CD4-positive, alpha-beta memory T cell (primary cell): ENCODE measurements at regions not wholly inside any gene's neighbourhood (a gene's known extent, or its start where the extent isn't known, plus 50 kb on each side); places are given as distances from the start of the nearest gene placed in this dataset.

Experiments used
- CTCF ChIA-PET: fragments of 350-600 bp; sonication (Branson Sonifier 250); formaldehyde crosslinking; loops from one replicate; lab custom pipeline; 2021; ENCODE audit warnings: inconsistent platforms; ENCODE audit not compliant: partially characterized antibody; lab: Charles Lee
- POLR2A ChIA-PET: fragments of 350-600 bp; sonication (Branson Sonifier 250); formaldehyde crosslinking; loops from one replicate; lab custom pipeline; 2021; ENCODE audit not compliant: partially characterized antibody; lab: Charles Lee
- DNase-seq, 5 donors: peaks; one replicate each; pipeline versions ENCODE4 v3.0.0 to v3.0.0-alpha.2; 2020 to 2022; ENCODE audit warnings: mixed read lengths in 1 of 5
- H3K27ac ChIP-seq: one replicate; pipeline ENCODE4 v1.7.0; 2013; ENCODE audit warnings: low read depth, low read length
- H3K27me3 ChIP-seq: 2 replicates; pipeline ENCODE4 v1.7.0; 2013; ENCODE audit warnings: mild to moderate bottlenecking, low read length, moderate library complexity; ENCODE audit not compliant: insufficient read depth
- H3K36me3 ChIP-seq: 2 replicates; pipeline ENCODE4 v1.7.0; 2013; ENCODE audit warnings: mild to moderate bottlenecking, low read length, moderate library complexity; ENCODE audit not compliant: insufficient read depth
- H3K4me1 ChIP-seq: 2 replicates; pipeline ENCODE4 v1.7.0; 2013; ENCODE audit warnings: mild to moderate bottlenecking, low read length, moderate library complexity; ENCODE audit not compliant: insufficient read depth
- H3K4me3 ChIP-seq, 2 donors: one replicate each; pipeline ENCODE4 v1.7.0; 2013; ENCODE audit warnings: low read length in 2 of 2, mild to moderate bottlenecking in 1 of 2
- H3K9me3 ChIP-seq, 2 donors: one replicate each; pipeline ENCODE4 v1.7.0; 2013; ENCODE audit warnings: low read length in 2 of 2, control low read depth in 1 of 2; ENCODE audit not compliant: control insufficient read depth in 1 of 2
- H3K27ac Mint-ChIP-seq, 7 donors: one replicate each; pipeline ENCODE4 v1.8.0; 2020 to 2021; ENCODE audit warnings: mixed read lengths in 7 of 7, mild to moderate bottlenecking in 6 of 7, inconsistent platforms in 3 of 7, moderate library complexity in 3 of 7
- H3K27me3 Mint-ChIP-seq, 2 donors: one replicate each; pipeline ENCODE4 v1.8.0; 2020 to 2021; ENCODE audit warnings: mixed read lengths in 2 of 2
- H3K36me3 Mint-ChIP-seq, 2 donors: one replicate each; pipeline ENCODE4 v1.8.0; 2020 to 2021; ENCODE audit warnings: mixed read lengths in 2 of 2, inconsistent platforms in 1 of 2, mild to moderate bottlenecking in 1 of 2
- H3K4me1 Mint-ChIP-seq, 4 donors: one replicate each; pipeline ENCODE4 v1.8.0; 2020 to 2021; ENCODE audit warnings: mixed read lengths in 4 of 4, mild to moderate bottlenecking in 1 of 4
- H3K4me3 Mint-ChIP-seq, 8 donors: one replicate each; pipeline ENCODE4 v1.8.0; 2020 to 2021; ENCODE audit warnings: mixed read lengths in 8 of 8, mild to moderate bottlenecking in 7 of 8, moderate library complexity in 6 of 8, inconsistent platforms in 3 of 8
- H3K9me3 Mint-ChIP-seq, 8 donors: one replicate each; pipeline ENCODE4 v1.8.0; 2020 to 2021; ENCODE audit warnings: mixed read lengths in 8 of 8, mild to moderate bottlenecking in 5 of 8, inconsistent platforms in 3 of 8, moderate library complexity in 1 of 8
- intact Hi-C: fragments of 100-400 bp; cut with micrococcal nuclease; formaldehyde crosslinking; loops from one replicate; pipeline ENCODE4 v1.15.1; 2023

- ChIA-PET POLR2A (no interaction called here), CTCF (interaction anchor here (1.0 kb wide), 1 partner anchor 12 kb away, joined by 3 read pairs; no protein-coding TSS in a partner anchor)
Observed at GRCh38 chr6:139485742-139486475, 111.5 kb upstream of the CITED2 start.

DNA sequence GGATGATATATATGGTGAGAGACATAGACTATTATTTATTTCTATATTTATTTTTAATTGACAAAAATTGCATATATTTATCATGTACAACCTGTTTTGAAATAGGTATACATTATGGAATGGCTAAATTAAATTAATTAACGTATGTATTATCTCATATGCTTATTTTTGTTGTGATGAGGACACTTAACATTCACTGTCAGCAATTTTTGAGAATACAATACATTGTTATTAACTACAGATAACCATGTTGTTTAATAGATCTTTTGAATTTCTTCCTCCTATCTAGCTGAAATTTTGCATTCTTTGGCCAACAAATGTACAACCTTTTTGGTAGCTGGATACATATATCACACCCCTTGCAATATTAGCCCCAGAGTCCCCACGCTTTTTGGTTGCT is 110.7 kb upstream of the CITED2 start:
- H3K4me3 ChIP-seq: no peak overlapping the region
- H3K27ac ChIP-seq: no peak overlapping the region
- H3K9me3 ChIP-seq: no peaks in the 10 kb centered on the region
- H3K36me3 ChIP-seq: no peaks in the 10 kb centered on the region
- ChIA-PET CTCF (interaction anchor here (0.7 to 1.0 kb wide), 3 partner anchors 11 to 1220 kb away, joined by 3 read pairs; no protein-coding TSS in a partner anchor), POLR2A (no interaction called here)
- intact Hi-C loops: no loop called here
- DNase-seq: no peak
- H3K4me3 Mint-ChIP-seq: no peak overlapping the region
- peaks cover 0 to 1% (median 0%) of the 10 kb centered on the region in 8 donors for H3K9me3 Mint-ChIP-seq
- H3K4me1 Mint-ChIP-seq: peaks cover 0 to 4% (median 3%) of the 10 kb centered on the region in 4 donors
- H3K36me3 Mint-ChIP-seq: no peaks in the 10 kb centered on the region
- peaks cover 3% of the 10 kb centered on the region for H3K4me1 ChIP-seq
- no peak overlapping the region for H3K27ac Mint-ChIP-seq
- H3K27me3 ChIP-seq: no peaks in the 10 kb centered on the region
- peaks cover 2 to 3% of the 10 kb centered on the region in 2 donors for H3K27me3 Mint-ChIP-seq

More at GRCh38 chr6:139485742-139486475, 111.5 kb upstream of the CITED2 start:
- Histone ChIP-seq H3K27me3 (no peaks in the 10 kb centered on the region), H3K4me3 (no peak overlapping the region), H3K36me3 (no peaks in the 10 kb centered on the region), H3K9me3 (no peaks in the 10 kb centered on the region), H3K27ac (no peak overlapping the region), H3K4me1 (peaks cover 10% of the 10 kb centered on the region)
- Mint-ChIP-seq H3K4me1 (peaks cover 5 to 11% (median 8%) of the 10 kb centered on the region in 4 donors), H3K27ac (no peak overlapping the region), H3K27me3 (peaks cover 2 to 3% of the 10 kb centered on the region in 2 donors), H3K4me3 (no peak overlapping the region), H3K36me3 (no peaks in the 10 kb centered on the region), H3K9me3 (peaks cover 0 to 1% (median 0%) of the 10 kb centered on the region in 8 donors)
- DNase-seq: no peak
- intact Hi-C loops: no loop called here

- CTCF ChIA-PET: no interaction called here
- intact Hi-C loops: no loop called here
Observed at GRCh38 chr6:139483079-139483478, 108.6 kb upstream of the CITED2 start.

DNA sequence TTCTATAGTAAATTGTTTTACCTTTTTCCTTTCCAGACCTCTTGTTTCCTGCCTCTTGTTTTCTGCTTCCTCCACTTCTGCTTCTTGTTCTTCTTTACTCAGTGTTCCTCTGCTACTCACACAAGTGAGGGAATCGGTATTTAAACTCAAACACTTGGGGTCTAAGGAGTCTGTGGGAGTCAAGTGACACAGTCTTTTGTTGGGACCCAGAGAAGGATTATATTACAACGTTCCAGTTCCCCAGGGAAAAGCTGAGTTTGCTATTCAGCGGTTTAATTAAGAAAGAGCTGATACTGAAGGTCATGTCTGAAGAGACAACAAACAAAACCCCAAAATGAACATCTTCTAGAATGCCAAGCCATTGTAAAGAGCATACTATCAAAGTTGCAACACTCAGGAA is 107.8 kb upstream of the CITED2 start:
- CTCF ChIA-PET: no interaction called here
- H3K27me3 Mint-ChIP-seq: peaks cover 2 to 3% of the 10 kb centered on the region in 2 donors

More at GRCh38 chr6:139483079-139483478, 108.6 kb upstream of the CITED2 start:
- Mint-ChIP-seq H3K27me3 (peaks cover 2 to 3% of the 10 kb centered on the region in 2 donors), H3K27ac (no peak overlapping the region), H3K4me3 (no peak overlapping the region), H3K9me3 (peaks cover 0 to 1% (median 0%) of the 10 kb centered on the region in 8 donors), H3K4me1 (no peaks in the 10 kb centered on the region), H3K36me3 (no peaks in the 10 kb centered on the region)
- Histone ChIP-seq H3K4me1 (no peaks in the 10 kb centered on the region), H3K4me3 (no peak overlapping the region), H3K9me3 (no peaks in the 10 kb centered on the region), H3K36me3 (no peaks in the 10 kb centered on the region), H3K27me3 (no peaks in the 10 kb centered on the region), H3K27ac (no peak overlapping the region)
- POLR2A ChIA-PET: no interaction called here
- no peak for DNase-seq

GRCh38 chr6:139480356-139481165 is 106.1 kb upstream of the CITED2 start:
- Histone ChIP-seq H3K36me3 (no peaks in the 10 kb centered on the region), H3K4me3 (no peak overlapping the region), H3K9me3 (no peaks in the 10 kb centered on the region), H3K27me3 (no peaks in the 10 kb centered on the region), H3K4me1 (no peaks in the 10 kb centered on the region), H3K27ac (no peak overlapping the region)
- H3K9me3 Mint-ChIP-seq: no peaks in the 10 kb centered on the region
- H3K27ac Mint-ChIP-seq: no peak overlapping the region
- H3K36me3 Mint-ChIP-seq: no peaks in the 10 kb centered on the region
- intact Hi-C loops: no loop called here
- ChIA-PET POLR2A (no interaction called here), CTCF (no interaction called here)
- H3K4me1 Mint-ChIP-seq: no peaks in the 10 kb centered on the region
- no peak overlapping the region for H3K4me3 Mint-ChIP-seq
- H3K27me3 Mint-ChIP-seq: peaks cover 2 to 3% of the 10 kb centered on the region in 2 donors
- DNase-seq: no peak

More for the DNA sequence above, 107.8 kb upstream of the CITED2 start:
- no peaks in the 10 kb centered on the region for H3K27me3 ChIP-seq
- Mint-ChIP-seq H3K4me3 (no peak overlapping the region), H3K36me3 (no peaks in the 10 kb centered on the region), H3K4me1 (no peaks in the 10 kb centered on the region), H3K9me3 (no peaks in the 10 kb centered on the region), H3K27ac (no peak overlapping the region)
- intact Hi-C loops: no loop called here
- no peak overlapping the region for H3K4me3 ChIP-seq
- no peaks in the 10 kb centered on the region for H3K9me3 ChIP-seq
- H3K4me1 ChIP-seq: no peaks in the 10 kb centered on the region
- H3K36me3 ChIP-seq: no peaks in the 10 kb centered on the region
- POLR2A ChIA-PET: no interaction called here
- DNase-seq: no peak
- no peak overlapping the region for H3K27ac ChIP-seq

GRCh38 chr6:139479433-139480222 is 105.2 kb upstream of the CITED2 start:
- Mint-ChIP-seq H3K27me3 (peaks cover 2 to 3% of the 10 kb centered on the region in 2 donors), H3K36me3 (no peaks in the 10 kb centered on the region), H3K4me1 (peaks cover 2 to 6% (median 3%) of the 10 kb centered on the region in 4 donors), H3K4me3 (no peak overlapping the region), H3K9me3 (no peaks in the 10 kb centered on the region), H3K27ac (no peak overlapping the region)
- Histone ChIP-seq H3K27ac (no peak overlapping the region), H3K27me3 (no peaks in the 10 kb centered on the region), H3K4me3 (no peak overlapping the region), H3K9me3 (no peaks in the 10 kb centered on the region), H3K4me1 (peaks cover 3% of the 10 kb centered on the region), H3K36me3 (no peaks in the 10 kb centered on the region)
- CTCF ChIA-PET: no interaction called here
- POLR2A ChIA-PET: no interaction called here
- no peak for DNase-seq
- intact Hi-C loops: no loop called here
